ENCODE measurements at regions not wholly inside any gene's neighbourhood (a gene's known extent, or its start where the extent isn't known, plus 50 kb on each side); places are given as distances from the start of the nearest gene placed in this dataset.

GRCh38 chr3:165283328-165283727 lies 87.1 kb upstream of the SLITRK3 start:
- no peak for DNase-seq

DNA sequence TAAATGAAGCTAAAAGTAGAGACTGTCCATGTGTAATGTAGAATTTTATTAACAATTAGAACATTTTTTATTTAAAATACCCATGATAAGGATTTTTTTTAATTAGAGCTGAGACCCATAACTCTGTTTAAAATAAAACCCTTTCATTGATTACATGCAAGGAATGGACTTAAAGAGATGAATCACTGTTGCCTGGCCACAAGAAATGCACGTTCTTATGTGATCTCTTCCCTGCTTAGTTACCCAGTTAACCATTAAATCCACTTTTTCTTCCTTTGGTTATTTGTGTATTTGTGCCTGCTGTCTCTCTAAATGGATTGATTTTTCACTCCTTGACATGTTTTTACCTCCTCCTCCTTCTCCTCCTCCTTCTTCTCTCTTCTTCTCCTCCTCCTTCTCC lies 83.3 kb upstream of the SLITRK3 start:
- DNase-seq: no peak

DNA sequence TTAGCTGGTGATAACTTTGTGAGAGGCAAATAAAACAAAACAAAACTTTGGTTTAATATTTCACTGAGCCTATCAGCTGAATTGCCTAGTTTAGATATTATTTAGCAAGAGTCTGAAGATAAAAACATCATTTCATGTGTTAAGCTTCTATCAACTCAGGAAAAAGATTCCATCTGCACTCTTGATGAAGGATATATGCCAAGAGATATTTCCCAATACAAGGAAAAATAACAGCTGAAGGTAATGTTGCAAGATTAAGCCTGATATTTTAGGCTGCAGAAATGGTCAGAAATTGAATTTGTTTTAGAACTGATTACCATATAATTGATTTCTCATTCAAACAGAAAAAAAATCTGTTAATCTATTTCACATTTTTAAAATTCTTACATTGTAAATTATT lies 77.2 kb upstream of the SLITRK3 start:
- no peak for DNase-seq

- DNase-seq: no peak
These were observed 63.5 kb upstream of the SLITRK3 start for GRCh38 chr3:165259541-165260193.

DNA sequence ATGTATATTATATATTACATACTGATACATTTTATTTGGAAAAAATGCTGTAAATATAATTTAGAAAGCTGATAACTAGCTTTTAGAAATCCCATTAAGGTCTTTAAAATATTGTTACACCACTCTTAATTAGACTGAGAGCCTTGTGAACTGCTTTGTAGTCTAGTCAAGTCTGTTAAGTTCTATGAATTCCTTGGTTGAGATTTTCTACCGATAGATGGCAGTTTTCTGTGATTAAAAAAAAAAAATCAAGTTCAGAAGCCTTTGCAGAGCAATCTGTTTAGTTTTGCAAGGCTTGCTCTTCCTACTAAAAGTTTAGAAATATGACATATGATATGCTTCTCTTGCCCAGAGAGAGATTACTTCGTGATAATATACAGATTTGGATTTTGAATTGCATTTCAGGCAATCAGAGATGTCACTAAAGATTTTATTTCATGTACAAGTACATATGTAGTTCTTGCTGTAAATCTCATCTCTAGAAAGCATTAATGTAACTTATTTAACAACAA lies 60.4 kb upstream of the SLITRK3 start:
- no peak for DNase-seq

DNA sequence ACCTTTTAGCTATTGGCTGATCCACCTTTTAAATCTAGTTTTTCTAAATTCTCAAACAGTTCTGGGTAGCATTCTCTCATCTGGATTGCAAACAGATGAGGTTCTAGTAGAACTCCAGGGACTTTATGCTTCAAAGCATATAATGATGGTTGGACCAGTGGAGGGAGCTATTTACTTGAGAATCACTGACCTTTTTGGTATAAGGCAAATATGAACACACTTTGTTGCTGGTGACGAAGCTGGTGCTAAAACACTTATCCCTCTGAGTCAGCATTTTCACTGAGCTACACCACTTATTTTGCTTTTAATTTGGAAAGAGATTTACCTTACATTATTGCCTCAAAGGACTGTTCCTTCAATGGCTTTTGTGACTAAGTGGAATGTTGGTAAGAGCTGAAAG lies 58.6 kb upstream of the SLITRK3 start:
- peak; percentile 62 for DNase-seq
